ENCODE measurements at regions not wholly inside any gene's neighbourhood (a gene's known extent, or its start where the extent isn't known, plus 50 kb on each side); places are given as distances from the start of the nearest gene placed in this dataset.
"Not testable (repeated sequence)": the region's sequence is repeated elsewhere in the genome, so short reads cannot be mapped to it uniquely, and the experiment has no call there.

DNA sequence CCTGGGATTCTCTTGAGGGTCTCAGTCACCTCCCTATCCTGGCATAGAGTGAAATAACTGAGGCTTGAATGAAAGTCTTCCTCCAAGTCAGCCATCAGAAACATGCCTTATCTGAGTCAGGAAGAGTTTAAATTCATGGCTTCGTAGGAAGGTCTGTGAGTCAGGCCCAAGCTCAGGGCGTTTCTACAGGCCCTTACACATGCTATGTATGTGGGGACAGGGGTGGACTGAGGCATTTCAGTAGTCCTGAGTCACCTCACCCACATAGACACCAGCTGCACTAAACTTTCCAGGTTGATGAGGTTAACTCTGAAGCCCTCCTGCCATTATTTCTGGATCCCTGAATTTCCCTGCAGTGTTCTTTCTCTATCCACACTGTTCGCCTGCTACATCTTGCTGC, 134.6 kb upstream of the RCN1 start:
- DNase-seq = no peak

DNA sequence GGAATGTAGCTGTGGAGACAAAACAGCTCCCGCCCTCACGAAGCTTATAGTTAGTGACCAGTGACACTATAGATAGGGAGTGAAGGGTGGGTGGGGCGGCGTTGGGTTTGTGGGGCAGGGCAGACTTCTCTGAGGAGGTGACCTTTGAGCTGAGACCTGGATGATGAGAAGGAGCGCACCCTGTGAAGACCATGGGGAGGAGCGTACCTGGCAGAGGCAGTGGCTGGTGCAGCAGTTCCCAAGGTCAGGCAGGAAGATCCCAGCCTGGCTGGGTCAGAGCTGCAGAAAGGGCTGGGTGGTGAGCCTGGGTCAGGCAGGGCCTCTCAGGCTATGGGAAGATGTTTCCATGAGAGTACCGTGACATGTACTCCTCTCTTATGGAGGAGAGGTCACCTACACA, 135.0 kb upstream of the RCN1 start:
- DNase-seq = no peak

- no peak for DNase-seq
Observed at GRCh38 chr11:31953803-31954327, 137.0 kb upstream of the RCN1 start.

- DNase-seq = not testable (repeated sequence)
Observed at GRCh38 chr11:31949733-31950200, 138.6 kb upstream of the PAX6 start.

- DNase-seq = no peak
Observed at GRCh38 chr11:31947051-31947450, 135.9 kb upstream of the PAX6 start.

DNA sequence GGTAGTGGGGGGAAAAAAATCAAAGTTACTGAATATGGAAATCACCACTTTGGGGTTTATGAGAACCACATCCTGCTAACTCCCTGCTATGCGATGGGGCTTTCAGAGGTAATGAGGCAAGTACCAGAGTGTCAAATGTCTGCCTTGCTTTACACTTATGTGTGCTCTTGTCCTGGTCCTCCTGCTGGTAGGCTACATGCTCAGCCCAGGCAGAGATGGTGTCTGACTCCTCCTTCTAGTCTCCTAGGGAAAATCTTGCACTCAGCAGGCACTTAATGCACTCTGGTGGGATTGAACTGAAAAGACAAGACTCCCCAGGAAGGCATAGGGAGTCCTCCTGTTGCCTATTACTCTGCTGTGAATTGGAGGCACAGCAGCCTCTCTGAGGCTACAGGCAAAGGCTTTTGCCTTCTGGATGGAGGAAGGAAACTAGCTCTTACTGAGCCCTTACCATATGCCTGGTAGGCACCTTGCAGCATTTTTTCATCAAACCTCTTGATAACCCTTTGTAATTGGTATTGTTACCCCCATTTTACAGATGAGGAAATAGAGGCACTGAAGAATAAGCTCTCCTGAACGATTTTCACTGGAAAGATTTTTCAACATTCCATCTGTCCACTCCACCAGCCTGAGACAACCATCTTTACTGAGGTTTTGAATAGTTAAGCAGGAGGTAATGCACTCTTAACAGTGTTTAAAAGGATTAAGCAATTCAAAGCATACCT, 132.1 kb upstream of the PAX6 start:
- peak; percentile 39 for DNase-seq

GRCh38 chr11:31940371-31941037, 129.4 kb upstream of the PAX6 start:
- peak; percentile 15 for DNase-seq

DNA sequence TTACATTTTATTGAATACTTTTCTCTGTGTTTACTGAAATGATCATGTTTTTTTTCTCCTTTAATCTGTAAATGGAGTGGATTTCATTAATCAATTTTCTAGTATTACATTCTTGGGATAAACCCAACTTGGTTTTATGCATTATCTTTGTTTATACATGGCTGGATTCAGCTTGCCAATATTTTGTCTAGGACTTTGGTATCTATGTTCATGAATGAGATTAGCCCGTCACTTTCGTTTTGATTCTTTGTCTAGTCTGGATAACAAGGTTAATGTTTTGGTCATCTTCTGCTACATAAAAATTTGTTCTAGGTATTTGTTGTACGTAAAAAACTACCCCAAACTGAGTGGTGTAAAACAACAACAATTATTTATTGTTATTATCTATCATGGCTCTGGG, 127.9 kb upstream of the PAX6 start:
- DNase-seq = no peak

GRCh38 chr11:31936312-31936711, 125.2 kb upstream of the PAX6 start:
- no peak for DNase-seq

DNA sequence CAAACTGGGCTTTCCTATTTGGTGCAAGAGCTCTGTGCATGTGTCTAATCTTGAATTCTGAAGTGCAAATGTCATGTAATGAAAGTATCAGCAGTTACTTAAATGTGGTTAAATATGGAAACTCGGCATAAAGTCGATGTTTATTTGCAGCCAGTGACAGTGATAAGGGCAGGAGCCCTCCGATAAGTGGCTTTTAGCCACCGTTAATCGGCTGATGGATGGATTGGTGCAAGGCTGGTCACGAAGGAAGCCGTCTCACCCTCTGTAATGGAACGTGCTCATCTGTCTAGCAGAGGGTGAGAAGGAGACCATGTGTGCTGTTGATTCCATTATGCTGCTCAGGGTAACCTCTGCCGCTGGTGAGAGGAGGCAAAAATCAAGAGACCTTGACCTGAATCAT, 121.8 kb upstream of the PAX6 start:
- DNase-seq = peak; percentile 72

GRCh38 chr11:31927982-31928381, 116.9 kb upstream of the PAX6 start:
- no peak for DNase-seq

DNA sequence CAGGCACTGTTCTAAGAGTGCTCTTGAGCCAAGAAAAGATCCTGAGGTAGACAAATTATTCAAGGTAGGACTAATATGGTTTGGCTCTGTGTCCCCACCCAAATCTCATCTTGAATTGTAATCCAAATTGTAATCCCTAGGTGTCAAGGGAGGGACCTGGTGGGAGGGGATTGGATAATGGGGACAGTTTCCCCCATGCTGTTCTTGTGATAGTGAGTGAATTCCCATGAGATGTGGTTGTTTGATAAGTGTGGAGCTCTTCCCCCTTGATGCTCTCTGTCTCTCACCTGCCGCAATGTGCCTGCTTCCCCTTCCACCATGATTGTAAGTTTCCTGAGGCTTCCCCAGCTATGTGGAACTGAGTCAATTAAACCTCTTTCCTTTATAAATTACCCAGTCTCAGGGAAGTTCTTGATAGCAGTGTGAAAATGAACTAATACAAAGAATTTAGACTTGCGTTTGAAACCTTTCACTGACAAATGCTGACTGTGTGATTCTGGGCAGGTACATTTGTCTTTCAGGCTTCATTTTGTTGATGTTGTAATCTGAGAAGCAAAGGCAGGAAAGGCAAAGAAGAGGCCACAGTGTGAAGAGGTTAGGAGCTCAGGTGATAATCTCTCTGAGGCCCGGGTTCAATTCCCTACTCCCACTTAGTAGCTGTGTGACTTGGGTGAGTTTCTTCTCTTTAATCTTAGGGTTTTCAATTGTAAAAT, 115.8 kb upstream of the PAX6 start:
- DNase-seq = no peak

DNA sequence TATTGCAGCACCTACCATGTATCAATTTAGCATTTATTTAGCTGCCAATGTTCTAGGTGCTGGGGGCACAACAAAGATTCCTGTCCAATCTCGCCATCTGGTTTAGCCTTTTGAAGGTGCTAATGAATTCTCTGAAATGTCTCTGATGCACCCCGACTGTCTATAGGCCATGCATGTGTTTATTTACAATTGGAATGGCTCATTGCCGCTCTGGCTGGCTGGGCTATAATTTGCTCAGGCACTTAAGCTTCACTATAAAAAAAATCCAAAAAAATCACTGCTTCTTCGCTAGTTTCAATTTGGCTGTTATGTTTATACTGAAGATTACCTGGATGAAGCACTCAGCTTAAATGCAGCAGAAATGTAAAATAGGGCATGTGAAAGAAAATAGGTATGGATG, 115.0 kb upstream of the PAX6 start:
- no peak for DNase-seq

DNA sequence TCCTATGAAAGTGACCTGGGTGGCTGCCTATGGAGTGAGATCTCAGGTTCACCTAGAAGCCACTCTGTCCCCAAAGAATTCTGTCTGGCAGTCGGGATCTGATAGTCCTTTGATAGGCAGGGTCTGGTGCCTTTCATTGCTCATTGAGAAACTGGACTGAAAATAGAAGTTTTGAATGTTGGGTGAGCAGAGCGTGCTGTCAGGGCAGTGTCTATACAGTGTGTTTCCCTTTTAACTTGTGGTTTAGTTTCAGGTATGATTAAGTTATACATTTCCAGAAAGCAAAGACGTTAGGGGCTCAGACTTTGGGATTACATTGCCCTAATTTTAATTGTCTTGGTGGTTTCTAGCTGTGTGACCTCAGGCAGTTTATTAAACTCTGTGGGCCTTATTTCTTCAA, 111.3 kb upstream of the PAX6 start:
- DNase-seq = no peak

DNA sequence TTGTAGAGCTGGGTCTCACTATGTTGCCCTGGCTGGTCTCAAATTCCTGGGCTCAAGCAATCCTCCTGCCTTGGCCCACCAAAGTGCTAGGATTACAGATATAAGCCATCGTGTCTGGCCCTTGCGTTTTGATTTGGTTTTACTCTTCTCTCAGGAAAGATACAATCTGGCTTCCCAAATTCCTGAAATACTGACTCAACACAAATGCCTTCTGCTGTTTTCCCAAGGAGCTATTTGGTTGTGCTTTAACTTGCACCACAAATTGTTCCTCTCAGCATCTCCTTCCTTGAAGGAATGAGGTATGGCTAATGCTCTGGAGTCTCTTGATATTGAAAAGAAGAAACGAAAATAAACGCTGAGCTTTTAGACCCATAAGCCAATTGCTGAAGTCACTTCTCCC, 110.0 kb upstream of the PAX6 start:
- no peak for DNase-seq

- DNase-seq = no peak
Observed at GRCh38 chr11:31919175-31919574, 108.1 kb upstream of the PAX6 start.

DNA sequence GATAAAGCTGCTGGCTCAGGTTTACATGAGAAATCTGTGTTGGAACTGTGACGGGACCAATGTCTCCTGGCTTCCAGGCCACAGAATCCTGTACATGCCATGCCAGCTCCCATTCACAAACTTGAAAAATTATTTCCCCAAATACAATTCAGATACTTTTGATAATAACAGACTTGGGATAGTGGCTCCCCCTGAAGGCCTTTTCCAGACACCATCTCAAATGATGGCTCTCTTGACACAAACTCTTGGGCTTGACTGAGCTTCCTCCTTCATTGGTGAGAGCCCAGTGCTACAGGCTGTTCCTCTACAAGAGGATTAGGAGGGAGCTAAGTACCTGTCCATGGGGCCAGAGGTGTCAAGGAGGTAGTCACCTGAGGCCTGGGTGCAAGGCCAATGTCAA, 104.7 kb upstream of the PAX6 start:
- DNase-seq = no peak

DNA sequence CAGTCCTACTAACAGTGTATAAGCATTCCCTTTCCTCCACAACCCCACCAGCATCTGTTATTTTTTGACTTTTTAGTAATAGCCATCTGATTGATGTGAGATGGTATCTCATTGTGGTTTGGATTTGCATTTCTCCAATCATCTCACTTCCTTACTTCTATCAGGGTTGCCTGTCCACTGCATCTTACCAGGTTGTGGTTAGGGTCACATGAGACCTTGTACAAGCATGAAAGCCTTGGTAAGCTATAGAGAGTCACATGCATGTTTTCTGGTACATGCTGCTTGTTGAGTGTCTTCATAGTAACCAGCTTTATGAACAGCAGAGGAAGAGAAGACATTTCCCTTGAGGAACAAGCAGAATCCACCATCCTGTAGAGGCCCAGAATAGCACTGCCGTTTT, 102.9 kb upstream of the PAX6 start:
- DNase-seq = no peak

GRCh38 chr11:31912808-31913207, 101.7 kb upstream of the PAX6 start:
- DNase-seq = no peak

DNA sequence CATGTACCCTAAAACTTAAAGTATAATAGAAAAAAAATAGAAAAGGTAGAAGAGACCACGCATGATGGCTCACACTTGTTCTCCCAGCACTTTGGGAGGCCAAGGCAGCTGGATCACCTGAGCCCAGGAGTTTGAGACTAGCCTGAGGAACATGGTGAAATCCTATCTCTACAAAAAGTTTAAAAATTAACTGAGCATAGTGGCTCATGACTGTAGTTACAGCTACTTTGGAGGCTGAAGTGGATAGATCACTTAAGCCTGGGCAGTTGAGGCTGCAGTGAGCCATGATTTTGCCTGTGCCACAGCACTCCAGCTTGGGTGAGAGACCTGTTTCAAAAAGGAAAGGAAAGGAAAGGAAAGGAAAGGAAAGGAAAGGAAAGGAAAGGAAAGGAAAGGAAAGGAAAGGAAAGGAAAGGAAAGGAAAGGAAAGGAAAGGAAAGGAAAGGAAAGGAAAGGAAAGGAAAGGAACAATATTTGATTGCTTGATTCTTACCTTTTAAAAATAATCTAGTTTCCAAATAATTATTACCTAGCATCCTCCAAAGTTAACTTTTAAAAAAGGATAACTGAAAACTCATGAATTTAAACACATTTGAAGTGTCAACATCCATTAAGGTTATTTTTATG, 99.9 kb upstream of the PAX6 start:
- DNase-seq = no peak

DNA sequence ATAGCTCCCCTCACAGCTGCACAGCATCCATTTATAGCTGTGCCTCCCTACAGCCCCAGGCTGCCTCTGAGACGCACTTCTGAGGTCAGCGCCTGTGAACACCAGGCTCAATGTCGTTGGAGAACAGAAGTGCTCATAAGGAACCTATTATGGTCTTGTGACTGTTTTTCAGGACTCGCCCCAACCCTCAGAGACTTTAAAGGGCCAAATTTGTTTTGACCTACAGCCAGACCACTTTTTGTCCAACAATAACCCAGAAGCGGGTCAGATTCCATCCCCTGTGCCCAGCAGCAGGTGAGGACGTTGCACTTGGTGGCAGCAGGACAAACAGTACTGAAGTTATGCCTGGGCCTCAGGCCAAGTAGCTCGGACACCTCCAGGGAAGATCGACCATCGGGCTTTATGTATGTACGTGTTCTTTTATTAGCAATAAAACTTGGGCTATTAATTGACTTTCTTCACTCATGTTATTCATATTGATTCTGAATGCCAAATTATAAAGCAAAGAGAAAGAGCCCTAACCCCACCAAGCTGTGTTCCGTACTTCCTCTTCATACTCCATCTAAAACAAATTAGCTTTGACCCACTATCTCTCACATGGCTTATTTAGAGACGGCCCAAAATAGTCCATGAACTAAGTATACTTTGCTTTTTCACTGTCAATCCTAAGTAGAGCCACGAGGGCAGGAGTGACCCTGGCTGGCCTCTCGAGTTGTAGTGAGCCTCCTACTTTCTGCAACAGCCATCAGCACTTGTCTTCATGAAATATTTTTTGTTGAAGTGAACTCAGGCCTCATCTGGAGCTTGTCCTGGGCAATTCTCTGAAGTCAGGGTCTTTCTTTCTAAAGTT, 92.3 kb upstream of the PAX6 start:
- DNase-seq = no peak

GRCh38 chr11:31902706-31903105, 91.6 kb upstream of the PAX6 start:
- no peak for DNase-seq
